NCI-H146 (cell line): ENCODE measurements at regions not wholly inside any gene's neighbourhood (a gene's known extent, or its start where the extent isn't known, plus 50 kb on each side); places are given as distances from the start of the nearest gene placed in this dataset.
"Not testable (repeated sequence)": the region's sequence is repeated elsewhere in the genome, so short reads cannot be mapped to it uniquely, and the experiment has no call there.

Source experiments
- DNase-seq: peaks from one replicate; lab custom pipeline; 2025; lab: John Stamatoyannopoulos, UW

- DNase-seq, result no peak
Measured at GRCh38 chr17:22265807-22266206, 573.5 kb downstream of the KCNJ18 start.

- peak; percentile 4 for DNase-seq
Measured at GRCh38 chr17:22266231-22266630, 573.9 kb downstream of the KCNJ18 start.

GRCh38 chr17:22267019-22267418, 574.7 kb downstream of the KCNJ18 start:
- no peak for DNase-seq

- no peak for DNase-seq
Measured at GRCh38 chr17:22268214-22268911, 576.0 kb downstream of the KCNJ18 start.

- no peak for DNase-seq
Measured at GRCh38 chr17:22268912-22269220, 576.5 kb downstream of the KCNJ18 start.

GRCh38 chr17:22270381-22270780, 578.1 kb downstream of the KCNJ18 start:
- no peak for DNase-seq

- DNase-seq, result not testable (repeated sequence)
Measured at GRCh38 chr17:22270809-22271208, 578.5 kb downstream of the KCNJ18 start.

GRCh38 chr17:22272363-22273146, 580.2 kb downstream of the KCNJ18 start:
- DNase-seq, result no peak

- DNase-seq, result no peak
Measured at GRCh38 chr17:22273308-22273707, 581.0 kb downstream of the KCNJ18 start.

GRCh38 chr17:22277595-22277994, 585.3 kb downstream of the KCNJ18 start:
- DNase-seq, result no peak

- DNase-seq, result no peak
Measured at GRCh38 chr17:22278302-22279275, 586.3 kb downstream of the KCNJ18 start.

- no peak for DNase-seq
Measured at GRCh38 chr17:22286337-22287041, 594.2 kb downstream of the KCNJ18 start.

GRCh38 chr17:22298484-22298951, 606.2 kb downstream of the KCNJ18 start:
- DNase-seq, result not testable (repeated sequence)

- no peak for DNase-seq
Measured at GRCh38 chr17:22300177-22300576, 607.9 kb downstream of the KCNJ18 start.

GRCh38 chr17:22300731-22301352, 608.5 kb downstream of the KCNJ18 start:
- DNase-seq, result no peak

GRCh38 chr17:22301353-22301745, 609.0 kb downstream of the KCNJ18 start:
- no peak for DNase-seq

- DNase-seq, result no peak
Measured at GRCh38 chr17:22303096-22303495, 610.8 kb downstream of the KCNJ18 start.

- DNase-seq, result no peak
Measured at GRCh38 chr17:22303865-22304264, 611.5 kb downstream of the KCNJ18 start.

GRCh38 chr17:22304667-22305303, 612.5 kb downstream of the KCNJ18 start:
- DNase-seq, result no peak

GRCh38 chr17:22305356-22306071, 613.2 kb downstream of the KCNJ18 start:
- no peak for DNase-seq
